ENCODE measurements at regions not wholly inside any gene's neighbourhood (a gene's known extent, or its start where the extent isn't known, plus 50 kb on each side); places are given as distances from the start of the nearest gene placed in this dataset.

DNA sequence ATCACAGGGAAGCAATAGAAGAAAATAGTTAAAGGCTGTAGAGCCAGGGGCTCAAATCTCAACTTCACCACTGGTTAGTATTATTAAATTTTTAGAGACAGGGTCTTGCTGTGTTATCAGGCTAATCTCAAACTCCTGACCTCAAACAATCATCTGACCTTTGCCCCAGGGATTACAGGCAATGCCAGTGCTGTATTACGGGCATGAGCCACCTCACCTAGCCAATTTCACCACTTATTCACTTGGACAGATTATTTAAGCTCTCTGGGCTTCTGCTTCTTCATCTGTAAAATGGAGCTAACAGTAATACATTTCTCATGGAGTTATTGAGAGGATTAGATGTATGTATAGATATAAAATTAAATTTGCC is 155.9 kb upstream of the KLF4 start:
- no TSS peak for BruUV-seq (replicated peaks)
- H4K20me1 ChIP-seq (ENCODE audit: insufficient read depth, low read length) = no peaks in the 10 kb centered on the region
- DNase-seq (ENCODE audit: low spot score) (no peak), ATAC-seq (no peak), FAIRE-seq (no peak)
- CTCF ChIA-PET (ENCODE audit: low intra/inter-chr PET ratio, low total read pairs) = no interaction called here
- H3K9me3 ChIP-seq (ENCODE audit: low read length) = no peaks in the 10 kb centered on the region
- H3K79me2 ChIP-seq (ENCODE audit: insufficient read depth, low read length) = no peaks in the 10 kb centered on the region
- no peak overlapping the region for H3K27ac ChIP-seq (ENCODE audit: extremely low read length, insufficient read depth, low read length)
- no peak overlapping the region for H2AFZ ChIP-seq (ENCODE audit: low read length)
- H3K36me3 ChIP-seq (replicated peaks in 1 of 2; ENCODE audit: control insufficient read depth in 1 of 2, insufficient read depth in 2 of 2, low read length in 2 of 2) = no peaks in the 10 kb centered on the region
- H3K27me3 ChIP-seq (ENCODE audit: control insufficient read depth in 1 of 2, insufficient read depth in 2 of 2, low read length in 2 of 2) = peaks cover 0 to 8% of the 10 kb centered on the region in 2 experiments; a peak in 1 of 5 replicates
- no peak for TF ChIP-seq ZNF343 (CRISPR knock-in tag; IDR thresholded peaks at IDR 0.05)
- TF ChIP-seq ZKSCAN8 (CRISPR knock-in tag; IDR thresholded peaks at IDR 0.05; ENCODE audit: borderline replicate concordance) = no peak
- no peak for TF ChIP-seq THAP7 (CRISPR knock-in tag; IDR thresholded peaks at IDR 0.05)
- TF ChIP-seq YY1 (IDR thresholded peaks at IDR 0.05; ENCODE audit: insufficient read depth, insufficient replicate concordance, low read depth, low read length) = no peak
- TF ChIP-seq ZFP36L2 (CRISPR knock-in tag; IDR thresholded peaks at IDR 0.05) = no peak
- no peak for TF ChIP-seq NKX3-1 (CRISPR knock-in tag; IDR thresholded peaks at IDR 0.05)
- no peak for TF ChIP-seq CENPBD1 (CRISPR knock-in tag; IDR thresholded peaks at IDR 0.05; ENCODE audit: borderline replicate concordance, low read depth)
- TF ChIP-seq MTF2 (CRISPR knock-in tag; IDR thresholded peaks at IDR 0.05; ENCODE audit: borderline replicate concordance) = no peak
- no peak for TF ChIP-seq HNRNPL (IDR thresholded peaks at IDR 0.05; ENCODE audit: low read depth, low read length)
- TF ChIP-seq CENPX (CRISPR knock-in tag; IDR thresholded peaks at IDR 0.05) = no peak
- TF ChIP-seq ISX (CRISPR knock-in tag; conservative IDR thresholded peaks at IDR 0.05) = no peak
- no peak for TF ChIP-seq MED8 (CRISPR knock-in tag; IDR thresholded peaks at IDR 0.05; ENCODE audit: insufficient replicate concordance)
- no peak for TF ChIP-seq ZNF20 (CRISPR knock-in tag; IDR thresholded peaks at IDR 0.05)
- TF ChIP-seq ZBTB1 (CRISPR knock-in tag; IDR thresholded peaks at IDR 0.05; ENCODE audit: borderline replicate concordance) = no peak
- TF ChIP-seq, protein P1, sequence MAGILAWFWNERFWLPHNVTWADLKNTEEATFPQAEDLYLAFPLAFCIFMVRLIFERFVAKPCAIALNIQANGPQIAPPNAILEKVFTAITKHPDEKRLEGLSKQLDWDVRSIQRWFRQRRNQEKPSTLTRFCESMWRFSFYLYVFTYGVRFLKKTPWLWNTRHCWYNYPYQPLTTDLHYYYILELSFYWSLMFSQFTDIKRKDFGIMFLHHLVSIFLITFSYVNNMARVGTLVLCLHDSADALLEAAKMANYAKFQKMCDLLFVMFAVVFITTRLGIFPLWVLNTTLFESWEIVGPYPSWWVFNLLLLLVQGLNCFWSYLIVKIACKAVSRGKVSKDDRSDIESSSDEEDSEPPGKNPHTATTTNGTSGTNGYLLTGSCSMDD (CRISPR knock-in tag; IDR thresholded peaks at IDR 0.05) = no peak
- no peak for TF ChIP-seq ZNF75D (CRISPR knock-in tag; IDR thresholded peaks at IDR 0.05; ENCODE audit: borderline replicate concordance)
- TF ChIP-seq NCOR1 (IDR thresholded peaks at IDR 0.05; ENCODE audit: borderline replicate concordance, low read length) = no peak
- no peak for TF ChIP-seq CCAR2 (optimal IDR thresholded peaks at IDR 0.05; ENCODE audit: low read depth, low read length)
- no peak for TF ChIP-seq SRY (CRISPR knock-in tag; IDR thresholded peaks at IDR 0.05)
- WGBS (ENCODE audit: low lambda C conversion rate) = 0% methylated on average over 1 of the region's 1 CpG
- H3K4me1 ChIP-seq (ENCODE audit: insufficient read depth, low read length) = no peaks in the 10 kb centered on the region
- no peak overlapping the region for H3K4me2 ChIP-seq (ENCODE audit: low read depth, low read length)
- in situ Hi-C loops (cut with HindIII; ENCODE audit: extremely low pct_ligation_motif_present, low pct_unique_long_range_greater_than_20kb) = no loop called here
- no peak overlapping the region for H3K4me3 ChIP-seq (replicated peaks in 1 of 3; ENCODE audit: insufficient read depth in 1 of 3, low read depth in 2 of 3, low read length in 3 of 3)
- intact Hi-C loops (cut with micrococcal nuclease; ENCODE audit: unreplicated experiment) = no loop called here
- POLR2A ChIA-PET = no interaction called here
- H3K9ac ChIP-seq (ENCODE audit: insufficient read depth, low read depth, low read length) = no peak overlapping the region

Measured in HepG2 (cell line).